ENCODE measurements at regions not wholly inside any gene's neighbourhood (a gene's known extent, or its start where the extent isn't known, plus 50 kb on each side); places are given as distances from the start of the nearest gene placed in this dataset.
A peak's percentile ranks its signal among the peaks of the same experiment; 100 is the strongest.

GRCh38 chr1:228825041-228825440, 89.8 kb downstream of the RHOU start:
- no peaks in the 10 kb centered on the region for H3K27me3 ChIP-seq
- intact Hi-C loops (cut with DNase I): no loop called here
- ATAC-seq (no peak), DNase-seq (no peak)
- H3K9me3 ChIP-seq: no peaks in the 10 kb centered on the region
- no peak for TF ChIP-seq CTCF (IDR thresholded peaks at IDR 0.05)
- H3K36me3 ChIP-seq: no peaks in the 10 kb centered on the region
- H3K4me3 ChIP-seq: no peak overlapping the region
- H3K4me1 ChIP-seq: peaks cover 4% of the 10 kb centered on the region
- no peak overlapping the region for H3K27ac ChIP-seq

- ATAC-seq (no peak), DNase-seq (no peak)
- Histone ChIP-seq H3K27me3 (no peaks in the 10 kb centered on the region), H3K4me3 (no peak overlapping the region), H3K4me1 (peaks cover 4% of the 10 kb centered on the region), H3K9me3 (no peaks in the 10 kb centered on the region), H3K27ac (no peak overlapping the region), H3K36me3 (no peaks in the 10 kb centered on the region)
- intact Hi-C loops (cut with DNase I): no loop called here
- no peak for TF ChIP-seq CTCF (IDR thresholded peaks at IDR 0.05)
Measured at GRCh38 chr1:228825840-228826484, 90.7 kb downstream of the RHOU start.

- no peak overlapping the region for H3K4me3 ChIP-seq
- intact Hi-C loops (cut with DNase I): no loop called here
- no peaks in the 10 kb centered on the region for H3K27me3 ChIP-seq
- no peak overlapping the region for H3K27ac ChIP-seq
- peak; percentile 79 for ATAC-seq
- peaks cover 4% of the 10 kb centered on the region for H3K4me1 ChIP-seq
- H3K9me3 ChIP-seq: no peaks in the 10 kb centered on the region
- no peak for TF ChIP-seq CTCF (IDR thresholded peaks at IDR 0.05)
- no peak for DNase-seq
- no peaks in the 10 kb centered on the region for H3K36me3 ChIP-seq
Measured at GRCh38 chr1:228827019-228827418, 91.7 kb downstream of the RHOU start.

DNA sequence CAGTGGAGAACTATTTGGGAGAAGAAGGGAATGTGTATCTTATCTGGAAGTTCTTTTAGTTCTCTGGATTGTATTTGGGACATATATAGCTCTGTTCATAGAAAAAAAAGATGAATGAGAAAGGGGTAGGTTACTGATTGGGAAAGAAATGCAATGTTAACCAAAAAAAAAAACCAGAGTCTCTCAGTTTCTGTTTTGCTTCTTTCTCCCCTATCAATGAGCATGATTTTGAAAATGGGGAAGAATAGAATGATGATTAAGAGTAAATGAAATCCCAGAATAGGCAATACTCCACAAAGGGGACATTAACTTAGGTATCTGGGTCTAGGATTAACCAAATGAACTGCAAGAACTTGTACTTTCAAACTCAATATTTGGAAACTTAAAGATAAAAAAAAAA, 92.9 kb downstream of the RHOU start:
- Histone ChIP-seq H3K27me3 (no peaks in the 10 kb centered on the region), H3K9me3 (no peaks in the 10 kb centered on the region), H3K4me3 (no peak overlapping the region), H3K4me1 (peaks cover 4% of the 10 kb centered on the region), H3K27ac (no peak overlapping the region), H3K36me3 (no peaks in the 10 kb centered on the region)
- DNase-seq: no peak
- no peak for TF ChIP-seq CTCF (IDR thresholded peaks at IDR 0.05)
- no peak for ATAC-seq
- intact Hi-C loops (cut with DNase I): no loop called here

- no peaks in the 10 kb centered on the region for H3K27me3 ChIP-seq
- H3K27ac ChIP-seq: no peak overlapping the region
- DNase-seq (peak; percentile 88), ATAC-seq (peak; percentile 87)
- H3K36me3 ChIP-seq: no peaks in the 10 kb centered on the region
- TF ChIP-seq CTCF (IDR thresholded peaks at IDR 0.05): no peak
- H3K4me3 ChIP-seq: no peak overlapping the region
- peaks cover 4% of the 10 kb centered on the region for H3K4me1 ChIP-seq
- intact Hi-C loops (cut with DNase I): no loop called here
- no peaks in the 10 kb centered on the region for H3K9me3 ChIP-seq
Measured at GRCh38 chr1:228830185-228830953, 95.1 kb downstream of the RHOU start.

Measured in upper lobe of right lung (tissue), 1 donor.